ENCODE measurements at regions not wholly inside any gene's neighbourhood (a gene's known extent, or its start where the extent isn't known, plus 50 kb on each side); places are given as distances from the start of the nearest gene placed in this dataset.
"Not testable (repeated sequence)": the region's sequence is repeated elsewhere in the genome, so short reads cannot be mapped to it uniquely, and the experiment has no call there.

GRCh38 chr9:65395121-65395520 lies 110.1 kb upstream of the FOXD4L5 start:
- not testable (repeated sequence) for DNase-seq (ENCODE audit: low spot score)

- DNase-seq (ENCODE audit: low spot score): not testable (repeated sequence)
Measured at GRCh38 chr9:65393111-65393810, 108.3 kb upstream of the FOXD4L5 start.

GRCh38 chr9:65392611-65393010 lies 107.6 kb upstream of the FOXD4L5 start:
- DNase-seq (ENCODE audit: low spot score): not testable (repeated sequence)

GRCh38 chr9:65389710-65390109 lies 104.7 kb upstream of the FOXD4L5 start:
- DNase-seq (ENCODE audit: low spot score): not testable (repeated sequence)

- DNase-seq (ENCODE audit: low spot score): not testable (repeated sequence)
Measured at GRCh38 chr9:65389216-65389615, 104.2 kb upstream of the FOXD4L5 start.

- peak; percentile 38 for DNase-seq (ENCODE audit: low spot score)
Measured at GRCh38 chr9:65386699-65387098, 101.7 kb upstream of the FOXD4L5 start.

- not testable (repeated sequence) for DNase-seq (ENCODE audit: low spot score)
Measured at GRCh38 chr9:65386191-65386590, 101.2 kb upstream of the FOXD4L5 start.

- not testable (repeated sequence) for DNase-seq (ENCODE audit: low spot score)
Measured at GRCh38 chr9:65385655-65386024, 100.6 kb upstream of the FOXD4L5 start.

- not testable (repeated sequence) for DNase-seq (ENCODE audit: low spot score)
Measured at GRCh38 chr9:65384759-65385654, 100.0 kb upstream of the FOXD4L5 start.

- DNase-seq (ENCODE audit: low spot score): not testable (repeated sequence)
Measured at GRCh38 chr9:65384066-65384465, 99.1 kb upstream of the FOXD4L5 start.

GRCh38 chr9:65383646-65384045 lies 98.6 kb upstream of the FOXD4L5 start:
- not testable (repeated sequence) for DNase-seq (ENCODE audit: low spot score)

GRCh38 chr9:65382701-65383318 lies 97.8 kb upstream of the FOXD4L5 start:
- not testable (repeated sequence) for DNase-seq (ENCODE audit: low spot score)
